ENCODE measurements at regions not wholly inside any gene's neighbourhood (a gene's known extent, or its start where the extent isn't known, plus 50 kb on each side); places are given as distances from the start of the nearest gene placed in this dataset.

DNA sequence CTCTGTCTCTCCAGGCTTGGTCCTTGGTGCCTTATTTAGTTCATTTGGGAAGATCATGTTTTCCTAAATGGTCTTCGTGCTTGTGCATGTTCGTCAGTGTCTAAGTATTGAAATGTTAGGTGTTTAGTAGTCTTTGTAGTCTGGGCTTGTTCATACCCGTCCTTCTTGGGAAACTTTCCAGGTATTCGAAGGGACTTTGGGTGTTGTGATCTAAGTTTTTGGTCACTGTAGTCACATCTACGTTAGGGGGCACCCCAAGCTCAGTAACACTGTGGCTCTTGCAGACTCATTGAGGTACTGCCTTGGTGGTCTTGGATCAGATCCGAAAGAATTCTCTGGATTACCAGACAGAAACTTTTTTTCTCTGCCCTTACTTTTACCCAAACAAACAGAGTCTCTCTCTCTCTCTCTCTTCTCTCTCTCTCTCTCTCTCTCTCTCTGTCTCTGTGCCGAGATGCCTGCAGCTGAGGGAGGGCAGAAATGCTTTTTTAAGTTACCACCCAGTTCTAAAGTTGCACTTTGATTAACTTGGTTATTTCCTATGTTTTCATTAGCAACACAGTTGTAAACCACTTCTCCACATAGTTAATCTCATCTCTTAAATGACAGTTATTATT lies 67.6 kb upstream of the SLC7A3 start:
- TF ChIP-seq, protein P1, sequence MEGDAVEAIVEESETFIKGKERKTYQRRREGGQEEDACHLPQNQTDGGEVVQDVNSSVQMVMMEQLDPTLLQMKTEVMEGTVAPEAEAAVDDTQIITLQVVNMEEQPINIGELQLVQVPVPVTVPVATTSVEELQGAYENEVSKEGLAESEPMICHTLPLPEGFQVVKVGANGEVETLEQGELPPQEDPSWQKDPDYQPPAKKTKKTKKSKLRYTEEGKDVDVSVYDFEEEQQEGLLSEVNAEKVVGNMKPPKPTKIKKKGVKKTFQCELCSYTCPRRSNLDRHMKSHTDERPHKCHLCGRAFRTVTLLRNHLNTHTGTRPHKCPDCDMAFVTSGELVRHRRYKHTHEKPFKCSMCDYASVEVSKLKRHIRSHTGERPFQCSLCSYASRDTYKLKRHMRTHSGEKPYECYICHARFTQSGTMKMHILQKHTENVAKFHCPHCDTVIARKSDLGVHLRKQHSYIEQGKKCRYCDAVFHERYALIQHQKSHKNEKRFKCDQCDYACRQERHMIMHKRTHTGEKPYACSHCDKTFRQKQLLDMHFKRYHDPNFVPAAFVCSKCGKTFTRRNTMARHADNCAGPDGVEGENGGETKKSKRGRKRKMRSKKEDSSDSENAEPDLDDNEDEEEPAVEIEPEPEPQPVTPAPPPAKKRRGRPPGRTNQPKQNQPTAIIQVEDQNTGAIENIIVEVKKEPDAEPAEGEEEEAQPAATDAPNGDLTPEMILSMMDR (IDR thresholded peaks at IDR 0.05): peak in 5 of 6 experiments; percentile 17 to 51 (median 39)
- no peak for TF ChIP-seq POLR2A (IDR thresholded peaks at IDR 0.05)

All from adrenal gland (tissue), 5 donors.